BLaER1 (cell line): ENCODE measurements at regions not wholly inside any gene's neighbourhood (a gene's known extent, or its start where the extent isn't known, plus 50 kb on each side); places are given as distances from the start of the nearest gene placed in this dataset.

Experiments
- H3K27ac ChIP-seq: shearing (Covaris generic); formaldehyde crosslinking; 2 replicates; pipeline ENCODE4 v1.8.1; 2022
- H3K27me3 ChIP-seq: shearing (Covaris generic); formaldehyde crosslinking; 2 replicates; pipeline ENCODE4 v1.8.1; 2022
- H3K36me3 ChIP-seq: shearing (Covaris generic); formaldehyde crosslinking; 2 replicates; pipeline ENCODE4 v1.8.1; 2022
- H3K4me1 ChIP-seq: shearing (Covaris generic); formaldehyde crosslinking; 2 replicates; pipeline ENCODE4 v1.8.1; 2022
- H3K4me2 ChIP-seq: shearing (Covaris generic); formaldehyde crosslinking; 2 replicates; pipeline ENCODE4 v1.8.1; 2022
- H3K4me3 ChIP-seq: shearing (Covaris generic); formaldehyde crosslinking; 2 replicates; pipeline ENCODE4 v1.8.1; 2022
- H3K9ac ChIP-seq: shearing (Covaris generic); formaldehyde crosslinking; 2 replicates; pipeline ENCODE4 v1.8.1; 2022
- H3K9me3 ChIP-seq: shearing (Covaris generic); formaldehyde crosslinking; 2 replicates; pipeline ENCODE4 v1.8.1; 2022
- H4K20me1 ChIP-seq: shearing (Covaris generic); formaldehyde crosslinking; 2 replicates; pipeline ENCODE4 v1.8.1; 2022
- Cebpa-rat ChIP-seq: shearing (Covaris generic); IDR thresholded peaks from 2 replicates; pipeline ENCODE4 v1.8.1; 2022

GRCh38 chr5:51449026-51449425 is 65.8 kb downstream of the ISL1 start:
- no peaks in the 10 kb centered on the region for H4K20me1 ChIP-seq
- no peak overlapping the region for H3K9ac ChIP-seq
- TF ChIP-seq Cebpa-rat, result no peak

GRCh38 chr5:51452562-51452961 is 69.3 kb downstream of the ISL1 start:
- no peaks in the 10 kb centered on the region for H3K36me3 ChIP-seq
- no peaks in the 10 kb centered on the region for H4K20me1 ChIP-seq
- no peaks in the 10 kb centered on the region for H3K4me1 ChIP-seq
- no peak overlapping the region for H3K4me2 ChIP-seq
- H3K9me3 ChIP-seq, result no peaks in the 10 kb centered on the region
- TF ChIP-seq Cebpa-rat, result no peak
- no peak overlapping the region for H3K4me3 ChIP-seq
- H3K27me3 ChIP-seq, result no peaks in the 10 kb centered on the region
- H3K9ac ChIP-seq, result no peak overlapping the region
- H3K27ac ChIP-seq, result no peak overlapping the region

More at GRCh38 chr5:51449026-51449425, 65.8 kb downstream of the ISL1 start:
- Histone ChIP-seq H3K4me2 (no peak overlapping the region), H3K4me3 (no peak overlapping the region), H3K4me1 (no peaks in the 10 kb centered on the region), H3K36me3 (no peaks in the 10 kb centered on the region), H3K27me3 (no peaks in the 10 kb centered on the region), H3K9me3 (no peaks in the 10 kb centered on the region), H3K27ac (no peak overlapping the region)

DNA sequence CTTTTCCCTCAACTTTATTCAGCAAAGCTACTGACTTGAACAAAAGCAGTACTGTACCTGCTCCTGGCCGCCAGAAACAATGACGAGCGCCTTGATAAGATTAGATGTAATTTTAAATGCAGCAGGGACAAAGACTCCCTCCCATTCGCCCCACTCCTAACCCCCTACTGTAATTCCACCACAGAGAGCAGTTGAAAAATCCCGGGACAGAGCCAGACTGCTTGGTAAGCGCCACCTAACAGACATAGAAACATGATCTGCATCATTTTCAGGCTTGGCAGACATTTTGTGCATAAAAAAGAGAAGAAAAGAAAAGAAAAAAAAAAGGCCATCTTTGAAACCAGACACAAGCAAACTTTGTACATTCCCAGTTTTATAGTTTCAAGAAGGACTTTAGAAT is 81.9 kb downstream of the ISL1 start:
- no peak overlapping the region for H3K27ac ChIP-seq
- H3K27me3 ChIP-seq, result no peaks in the 10 kb centered on the region
- H3K36me3 ChIP-seq, result no peaks in the 10 kb centered on the region
- H3K4me3 ChIP-seq, result no peak overlapping the region
- H4K20me1 ChIP-seq, result no peaks in the 10 kb centered on the region
- no peak for TF ChIP-seq Cebpa-rat
- H3K4me2 ChIP-seq, result no peak overlapping the region
- H3K4me1 ChIP-seq, result no peaks in the 10 kb centered on the region
- no peak overlapping the region for H3K9ac ChIP-seq
- H3K9me3 ChIP-seq, result no peaks in the 10 kb centered on the region

- H4K20me1 ChIP-seq, result no peaks in the 10 kb centered on the region
- no peak overlapping the region for H3K4me2 ChIP-seq
- H3K9me3 ChIP-seq, result no peaks in the 10 kb centered on the region
- H3K4me1 ChIP-seq, result no peaks in the 10 kb centered on the region
- no peak overlapping the region for H3K27ac ChIP-seq
- no peak overlapping the region for H3K9ac ChIP-seq
- no peaks in the 10 kb centered on the region for H3K27me3 ChIP-seq
- H3K4me3 ChIP-seq, result no peak overlapping the region
- TF ChIP-seq Cebpa-rat, result no peak
- no peaks in the 10 kb centered on the region for H3K36me3 ChIP-seq
These were observed 83.0 kb downstream of the ISL1 start for GRCh38 chr5:51466214-51466613.

GRCh38 chr5:51468196-51468595 is 84.9 kb downstream of the ISL1 start:
- no peak overlapping the region for H3K4me3 ChIP-seq
- TF ChIP-seq Cebpa-rat, result no peak

GRCh38 chr5:51471630-51472029 is 88.4 kb downstream of the ISL1 start:
- Histone ChIP-seq H3K27me3 (no peaks in the 10 kb centered on the region), H3K9me3 (no peaks in the 10 kb centered on the region), H3K36me3 (no peaks in the 10 kb centered on the region), H3K4me2 (no peak overlapping the region), H4K20me1 (no peaks in the 10 kb centered on the region), H3K4me3 (no peak overlapping the region), H3K27ac (no peak overlapping the region), H3K9ac (no peak overlapping the region), H3K4me1 (no peaks in the 10 kb centered on the region)
- TF ChIP-seq Cebpa-rat, result no peak

More at GRCh38 chr5:51468196-51468595, 84.9 kb downstream of the ISL1 start:
- no peaks in the 10 kb centered on the region for H3K9me3 ChIP-seq
- no peak overlapping the region for H3K27ac ChIP-seq
- H3K4me2 ChIP-seq, result no peak overlapping the region
- H3K27me3 ChIP-seq, result no peaks in the 10 kb centered on the region
- H3K4me1 ChIP-seq, result no peaks in the 10 kb centered on the region
- H3K36me3 ChIP-seq, result no peaks in the 10 kb centered on the region
- no peaks in the 10 kb centered on the region for H4K20me1 ChIP-seq
- no peak overlapping the region for H3K9ac ChIP-seq

- no peaks in the 10 kb centered on the region for H3K27me3 ChIP-seq
- TF ChIP-seq Cebpa-rat, result no peak
- H3K9me3 ChIP-seq, result no peaks in the 10 kb centered on the region
- H3K4me1 ChIP-seq, result no peaks in the 10 kb centered on the region
- no peaks in the 10 kb centered on the region for H4K20me1 ChIP-seq
- no peak overlapping the region for H3K27ac ChIP-seq
- H3K4me3 ChIP-seq, result no peak overlapping the region
- no peak overlapping the region for H3K4me2 ChIP-seq
- no peaks in the 10 kb centered on the region for H3K36me3 ChIP-seq
- H3K9ac ChIP-seq, result no peak overlapping the region
These were observed 89.2 kb downstream of the ISL1 start for GRCh38 chr5:51472472-51472871.

DNA sequence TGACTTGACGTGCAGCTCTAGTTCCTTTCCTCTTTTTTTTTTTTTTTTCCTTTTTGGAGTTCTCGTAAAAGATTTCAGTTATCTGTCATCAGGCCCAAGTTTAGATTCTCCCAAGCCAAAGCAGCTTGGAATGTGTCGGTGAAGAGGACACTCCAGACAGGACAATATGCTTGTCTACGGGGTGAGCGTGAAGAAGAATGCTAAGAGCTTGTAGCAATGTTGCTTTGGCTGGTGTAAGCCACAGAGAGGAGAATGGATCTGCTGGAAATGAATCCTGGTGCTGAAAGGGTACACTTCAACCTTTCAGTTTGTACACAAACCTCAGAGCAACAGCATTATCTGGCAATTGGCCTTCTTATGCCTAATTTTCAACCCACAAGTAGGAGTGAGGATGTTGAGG is 92.4 kb downstream of the ISL1 start:
- Histone ChIP-seq H3K4me3 (no peak overlapping the region), H3K4me1 (no peaks in the 10 kb centered on the region), H3K9ac (no peak overlapping the region), H3K36me3 (no peaks in the 10 kb centered on the region), H3K9me3 (no peaks in the 10 kb centered on the region), H3K27ac (no peak overlapping the region), H3K4me2 (no peak overlapping the region), H4K20me1 (no peaks in the 10 kb centered on the region), H3K27me3 (no peaks in the 10 kb centered on the region)
- TF ChIP-seq Cebpa-rat, result no peak

- no peak overlapping the region for H3K27ac ChIP-seq
- no peak overlapping the region for H3K4me2 ChIP-seq
- no peaks in the 10 kb centered on the region for H3K27me3 ChIP-seq
- H3K4me1 ChIP-seq, result no peaks in the 10 kb centered on the region
- no peaks in the 10 kb centered on the region for H3K36me3 ChIP-seq
- H3K9me3 ChIP-seq, result no peaks in the 10 kb centered on the region
- no peak for TF ChIP-seq Cebpa-rat
- no peak overlapping the region for H3K4me3 ChIP-seq
- H4K20me1 ChIP-seq, result no peaks in the 10 kb centered on the region
- no peak overlapping the region for H3K9ac ChIP-seq
These were observed 93.2 kb downstream of the ISL1 start for GRCh38 chr5:51476431-51476830.

DNA sequence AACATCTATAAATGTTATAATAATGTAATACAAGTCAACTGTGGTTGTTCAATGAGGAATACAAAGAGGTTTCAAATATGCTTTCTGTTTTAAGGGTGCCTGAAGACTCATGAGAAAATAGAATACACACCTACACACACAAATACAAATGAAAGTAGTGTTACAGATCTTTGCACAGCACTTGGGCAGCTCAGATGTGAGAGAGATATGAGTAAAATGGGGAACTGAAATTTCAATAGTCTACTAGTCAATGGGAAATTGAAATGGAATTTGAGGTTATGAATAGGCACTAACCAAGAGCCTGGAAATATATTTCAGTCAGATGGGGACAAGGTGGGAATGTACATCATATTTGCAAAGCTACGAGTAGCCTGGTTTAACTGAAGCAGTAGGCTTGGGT is 96.6 kb downstream of the ISL1 start:
- H3K9me3 ChIP-seq, result no peaks in the 10 kb centered on the region
- no peaks in the 10 kb centered on the region for H3K4me1 ChIP-seq
- H3K4me3 ChIP-seq, result no peak overlapping the region
- H4K20me1 ChIP-seq, result no peaks in the 10 kb centered on the region
- H3K4me2 ChIP-seq, result no peak overlapping the region
- TF ChIP-seq Cebpa-rat, result no peak
- H3K9ac ChIP-seq, result no peak overlapping the region
- H3K27me3 ChIP-seq, result no peaks in the 10 kb centered on the region
- H3K27ac ChIP-seq, result no peak overlapping the region
- H3K36me3 ChIP-seq, result no peaks in the 10 kb centered on the region

DNA sequence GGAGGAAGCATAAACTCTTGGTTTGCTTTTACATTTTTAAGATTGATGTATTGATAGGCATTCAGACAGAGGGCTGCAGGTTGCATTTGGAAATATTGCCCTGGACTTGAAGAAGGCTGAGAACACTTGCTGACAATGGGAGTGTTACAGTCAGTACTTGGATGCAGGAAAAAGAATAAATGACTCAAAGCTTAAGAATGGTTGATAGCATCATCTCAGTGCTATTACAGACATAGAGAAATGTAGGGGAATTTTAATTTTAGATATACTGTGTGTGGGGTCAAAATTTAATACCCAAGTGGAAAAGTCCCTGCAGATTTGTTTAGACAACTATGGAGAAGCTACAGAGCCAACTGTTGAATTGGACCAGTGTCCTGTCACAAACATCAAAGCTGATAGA is 101.1 kb downstream of the ISL1 start:
- TF ChIP-seq Cebpa-rat, result no peak
- H3K36me3 ChIP-seq, result no peaks in the 10 kb centered on the region
- no peaks in the 10 kb centered on the region for H3K27me3 ChIP-seq
- no peak overlapping the region for H3K9ac ChIP-seq
- H3K4me1 ChIP-seq, result no peaks in the 10 kb centered on the region
- no peak overlapping the region for H3K4me3 ChIP-seq
- no peaks in the 10 kb centered on the region for H3K9me3 ChIP-seq
- H3K4me2 ChIP-seq, result no peak overlapping the region
- H4K20me1 ChIP-seq, result no peaks in the 10 kb centered on the region
- H3K27ac ChIP-seq, result no peak overlapping the region
